ENCODE measurements at regions not wholly inside any gene's neighbourhood (a gene's known extent, or its start where the extent isn't known, plus 50 kb on each side); places are given as distances from the start of the nearest gene placed in this dataset.

- Histone ChIP-seq H3K4me3 (ENCODE audit: low read length) (no peak overlapping the region), H3K36me3 (ENCODE audit: control insufficient read depth, insufficient read depth, low read length, severe bottlenecking) (no peaks in the 10 kb centered on the region), H3K9ac (ENCODE audit: low read length) (no peak overlapping the region), H3K27me3 (replicated peaks; ENCODE audit: control insufficient read depth, insufficient read depth, low read length) (no peaks in the 10 kb centered on the region), H3K9me3 (ENCODE audit: control insufficient read depth, low read length) (peaks cover 3% of the 10 kb centered on the region), H3K4me1 (ENCODE audit: control insufficient read depth, insufficient read depth, low read length) (no peaks in the 10 kb centered on the region)
- no peak for DNase-seq (ENCODE audit: low read depth)
Measured at GRCh38 chr12:73361156-73361863, 1089.1 kb downstream of the TRHDE start.

GRCh38 chr12:73361864-73362230 lies 1089.7 kb downstream of the TRHDE start:
- Histone ChIP-seq H3K4me3 (ENCODE audit: low read length) (no peak overlapping the region), H3K4me1 (ENCODE audit: control insufficient read depth, insufficient read depth, low read length) (no peaks in the 10 kb centered on the region), H3K36me3 (ENCODE audit: control insufficient read depth, insufficient read depth, low read length, severe bottlenecking) (no peaks in the 10 kb centered on the region), H3K9ac (ENCODE audit: low read length) (no peak overlapping the region), H3K27me3 (replicated peaks; ENCODE audit: control insufficient read depth, insufficient read depth, low read length) (no peaks in the 10 kb centered on the region), H3K9me3 (ENCODE audit: control insufficient read depth, low read length) (peaks cover 3% of the 10 kb centered on the region)
- no peak for DNase-seq (ENCODE audit: low read depth)

- H3K4me3 ChIP-seq (ENCODE audit: low read length), result no peak overlapping the region
- no peaks in the 10 kb centered on the region for H3K4me1 ChIP-seq (ENCODE audit: control insufficient read depth, insufficient read depth, low read length)
- H3K9me3 ChIP-seq (ENCODE audit: control insufficient read depth, low read length), result no peaks in the 10 kb centered on the region
- no peak overlapping the region for H3K9ac ChIP-seq (ENCODE audit: low read length)
- DNase-seq (ENCODE audit: low read depth), result no peak
- no peaks in the 10 kb centered on the region for H3K27me3 ChIP-seq (replicated peaks; ENCODE audit: control insufficient read depth, insufficient read depth, low read length)
- no peaks in the 10 kb centered on the region for H3K36me3 ChIP-seq (ENCODE audit: control insufficient read depth, insufficient read depth, low read length, severe bottlenecking)
Measured at GRCh38 chr12:73362666-73363065, 1090.5 kb downstream of the TRHDE start.

- DNase-seq (ENCODE audit: low read depth), result no peak
- no peak overlapping the region for H3K9ac ChIP-seq (ENCODE audit: low read length)
- H3K4me1 ChIP-seq (ENCODE audit: control insufficient read depth, insufficient read depth, low read length), result no peaks in the 10 kb centered on the region
- no peak overlapping the region for H3K4me3 ChIP-seq (ENCODE audit: low read length)
- H3K9me3 ChIP-seq (ENCODE audit: control insufficient read depth, low read length), result no peaks in the 10 kb centered on the region
- H3K27me3 ChIP-seq (replicated peaks; ENCODE audit: control insufficient read depth, insufficient read depth, low read length), result no peaks in the 10 kb centered on the region
- H3K36me3 ChIP-seq (ENCODE audit: control insufficient read depth, insufficient read depth, low read length, severe bottlenecking), result no peaks in the 10 kb centered on the region
Measured at GRCh38 chr12:73372856-73373255, 1100.7 kb downstream of the TRHDE start.

GRCh38 chr12:73374360-73374759 lies 1102.2 kb downstream of the TRHDE start:
- H3K27me3 ChIP-seq (replicated peaks; ENCODE audit: control insufficient read depth, insufficient read depth, low read length), result no peaks in the 10 kb centered on the region
- DNase-seq (ENCODE audit: low read depth), result no peak
- H3K9ac ChIP-seq (ENCODE audit: low read length), result no peak overlapping the region
- no peaks in the 10 kb centered on the region for H3K4me1 ChIP-seq (ENCODE audit: control insufficient read depth, insufficient read depth, low read length)
- H3K9me3 ChIP-seq (ENCODE audit: control insufficient read depth, low read length), result no peaks in the 10 kb centered on the region
- no peaks in the 10 kb centered on the region for H3K36me3 ChIP-seq (ENCODE audit: control insufficient read depth, insufficient read depth, low read length, severe bottlenecking)
- H3K4me3 ChIP-seq (ENCODE audit: low read length), result no peak overlapping the region

- no peaks in the 10 kb centered on the region for H3K36me3 ChIP-seq (ENCODE audit: control insufficient read depth, insufficient read depth, low read length, severe bottlenecking)
- no peak overlapping the region for H3K9ac ChIP-seq (ENCODE audit: low read length)
- H3K4me1 ChIP-seq (ENCODE audit: control insufficient read depth, insufficient read depth, low read length), result no peaks in the 10 kb centered on the region
- H3K4me3 ChIP-seq (ENCODE audit: low read length), result no peak overlapping the region
- peaks cover 8% of the 10 kb centered on the region for H3K9me3 ChIP-seq (ENCODE audit: control insufficient read depth, low read length)
- no peaks in the 10 kb centered on the region for H3K27me3 ChIP-seq (replicated peaks; ENCODE audit: control insufficient read depth, insufficient read depth, low read length)
- DNase-seq (ENCODE audit: low read depth), result no peak
Measured at GRCh38 chr12:73383584-73384222, 1111.5 kb downstream of the TRHDE start.

- DNase-seq (ENCODE audit: low read depth), result no peak
- Histone ChIP-seq H3K4me1 (ENCODE audit: control insufficient read depth, insufficient read depth, low read length) (no peaks in the 10 kb centered on the region), H3K36me3 (ENCODE audit: control insufficient read depth, insufficient read depth, low read length, severe bottlenecking) (no peaks in the 10 kb centered on the region), H3K9me3 (ENCODE audit: control insufficient read depth, low read length) (peaks cover 8% of the 10 kb centered on the region), H3K9ac (ENCODE audit: low read length) (no peak overlapping the region), H3K4me3 (ENCODE audit: low read length) (no peak overlapping the region), H3K27me3 (replicated peaks; ENCODE audit: control insufficient read depth, insufficient read depth, low read length) (no peaks in the 10 kb centered on the region)
Measured at GRCh38 chr12:73384592-73384991, 1112.4 kb downstream of the TRHDE start.

GRCh38 chr12:73390261-73390660 lies 1118.1 kb downstream of the TRHDE start:
- Histone ChIP-seq H3K4me3 (ENCODE audit: low read length) (no peak overlapping the region), H3K27me3 (replicated peaks; ENCODE audit: control insufficient read depth, insufficient read depth, low read length) (no peaks in the 10 kb centered on the region), H3K9ac (ENCODE audit: low read length) (no peak overlapping the region), H3K9me3 (ENCODE audit: control insufficient read depth, low read length) (no peaks in the 10 kb centered on the region), H3K36me3 (ENCODE audit: control insufficient read depth, insufficient read depth, low read length, severe bottlenecking) (no peaks in the 10 kb centered on the region), H3K4me1 (ENCODE audit: control insufficient read depth, insufficient read depth, low read length) (no peaks in the 10 kb centered on the region)
- DNase-seq (ENCODE audit: low read depth), result no peak

- no peak for DNase-seq (ENCODE audit: low read depth)
- no peaks in the 10 kb centered on the region for H3K36me3 ChIP-seq (ENCODE audit: control insufficient read depth, insufficient read depth, low read length, severe bottlenecking)
- H3K9me3 ChIP-seq (ENCODE audit: control insufficient read depth, low read length), result peaks cover 19% of the 10 kb centered on the region
- H3K27me3 ChIP-seq (replicated peaks; ENCODE audit: control insufficient read depth, insufficient read depth, low read length), result no peaks in the 10 kb centered on the region
- H3K9ac ChIP-seq (ENCODE audit: low read length), result no peak overlapping the region
- no peak overlapping the region for H3K4me3 ChIP-seq (ENCODE audit: low read length)
- no peaks in the 10 kb centered on the region for H3K4me1 ChIP-seq (ENCODE audit: control insufficient read depth, insufficient read depth, low read length)
Measured at GRCh38 chr12:73413051-73413450, 1124.6 kb upstream of the ATXN7L3B start.

GRCh38 chr12:73413974-73414373 lies 1123.7 kb upstream of the ATXN7L3B start:
- no peaks in the 10 kb centered on the region for H3K4me1 ChIP-seq (ENCODE audit: control insufficient read depth, insufficient read depth, low read length)
- H3K9me3 ChIP-seq (ENCODE audit: control insufficient read depth, low read length), result peaks cover 19% of the 10 kb centered on the region
- H3K36me3 ChIP-seq (ENCODE audit: control insufficient read depth, insufficient read depth, low read length, severe bottlenecking), result no peaks in the 10 kb centered on the region
- no peaks in the 10 kb centered on the region for H3K27me3 ChIP-seq (replicated peaks; ENCODE audit: control insufficient read depth, insufficient read depth, low read length)
- H3K9ac ChIP-seq (ENCODE audit: low read length), result no peak overlapping the region
- no peak overlapping the region for H3K4me3 ChIP-seq (ENCODE audit: low read length)
- no peak for DNase-seq (ENCODE audit: low read depth)

GRCh38 chr12:73414926-73415325 lies 1122.7 kb upstream of the ATXN7L3B start:
- no peak overlapping the region for H3K4me3 ChIP-seq (ENCODE audit: low read length)
- no peaks in the 10 kb centered on the region for H3K36me3 ChIP-seq (ENCODE audit: control insufficient read depth, insufficient read depth, low read length, severe bottlenecking)
- H3K4me1 ChIP-seq (ENCODE audit: control insufficient read depth, insufficient read depth, low read length), result no peaks in the 10 kb centered on the region
- H3K9me3 ChIP-seq (ENCODE audit: control insufficient read depth, low read length), result peaks cover 19% of the 10 kb centered on the region
- no peak for DNase-seq (ENCODE audit: low read depth)
- no peaks in the 10 kb centered on the region for H3K27me3 ChIP-seq (replicated peaks; ENCODE audit: control insufficient read depth, insufficient read depth, low read length)
- H3K9ac ChIP-seq (ENCODE audit: low read length), result no peak overlapping the region

GRCh38 chr12:73418541-73418940 lies 1119.1 kb upstream of the ATXN7L3B start:
- no peak for DNase-seq (ENCODE audit: low read depth)
- no peak overlapping the region for H3K4me3 ChIP-seq (ENCODE audit: low read length)
- H3K9me3 ChIP-seq (ENCODE audit: control insufficient read depth, low read length), result peaks cover 8% of the 10 kb centered on the region
- H3K36me3 ChIP-seq (ENCODE audit: control insufficient read depth, insufficient read depth, low read length, severe bottlenecking), result no peaks in the 10 kb centered on the region
- H3K27me3 ChIP-seq (replicated peaks; ENCODE audit: control insufficient read depth, insufficient read depth, low read length), result no peaks in the 10 kb centered on the region
- H3K4me1 ChIP-seq (ENCODE audit: control insufficient read depth, insufficient read depth, low read length), result no peaks in the 10 kb centered on the region
- H3K9ac ChIP-seq (ENCODE audit: low read length), result no peak overlapping the region

All from adipocyte (in vitro differentiated cells).